ENCODE measurements at regions not wholly inside any gene's neighbourhood (a gene's known extent, or its start where the extent isn't known, plus 50 kb on each side); places are given as distances from the start of the nearest gene placed in this dataset.

GRCh38 chr5:153352685-153353219 is 137.7 kb upstream of the GRIA1 start (continued):
- TF ChIP-seq CTCF (IDR thresholded peaks at IDR 0.05; ENCODE audit: control extremely low read depth in 1 of 3, insufficient read depth in 1 of 3, low read depth in 1 of 3, low read length in 3 of 3) (no peak), ATF2 (IDR thresholded peaks at IDR 0.05; ENCODE audit: low read length) (no peak), ASH2L (IDR thresholded peaks at IDR 0.05; ENCODE audit: low read length) (no peak), KDM5A (IDR thresholded peaks at IDR 0.05; ENCODE audit: low read length) (no peak)
